GM10248 (cell line): ENCODE measurements at regions not wholly inside any gene's neighbourhood (a gene's known extent, or its start where the extent isn't known, plus 50 kb on each side); places are given as distances from the start of the nearest gene placed in this dataset.

Experiments
- CTCF ChIA-PET: fragments of 300-600 bp; sonication (Branson Sonifier 250); formaldehyde crosslinking; extraction: SDS; loops from one replicate; lab custom pipeline; 2021; ENCODE audit warnings: antibody characterized with exemption; lab: Yijun Ruan, JAX
- POLR2A ChIA-PET: fragments of 350-650 bp; sonication (Branson Sonifier 250); formaldehyde crosslinking; extraction: SDS; loops from one replicate; lab custom pipeline; 2020; ENCODE audit warnings: antibody characterized with exemption; lab: Yijun Ruan, JAX
- DNase-seq: peaks from one replicate; pipeline ENCODE4 v3.0.0; 2012; ENCODE audit errors: extremely low spot score
- CTCF ChIP-seq: IDR thresholded peaks from 2 replicates; pipeline ENCODE4 v1.5.1; 2012; ENCODE audit warnings: mild to moderate bottlenecking, low read depth; ENCODE audit errors: extremely low read depth, missing control alignments, control extremely low read depth

- ChIA-PET CTCF (interaction anchor here (1.1 kb wide), 1 partner anchor 19 kb away, joined by 3 read pairs; no protein-coding TSS in a partner anchor), POLR2A (no interaction called here)
- no peak for TF ChIP-seq CTCF
- DNase-seq: no peak
These were observed 270.9 kb upstream of the FIGN start for GRCh38 chr2:164006704-164007103.

GRCh38 chr2:164000176-164000575 lies 264.4 kb upstream of the FIGN start:
- POLR2A ChIA-PET: no interaction called here
- DNase-seq: no peak
- TF ChIP-seq CTCF: no peak
- CTCF ChIA-PET: interaction anchor here (1.2 kb wide), 1 partner anchor 9 kb away, joined by 3 read pairs; no protein-coding TSS in a partner anchor

- no peak for DNase-seq
- no peak for TF ChIP-seq CTCF
- CTCF ChIA-PET: interaction anchor here (1.6 kb wide), 1 partner anchor 8 kb away, joined by 5 read pairs; no protein-coding TSS in a partner anchor
- POLR2A ChIA-PET: no interaction called here
These were observed 261.7 kb upstream of the FIGN start for GRCh38 chr2:163997466-163997865.

- DNase-seq: no peak
- CTCF ChIA-PET: interaction anchor here (1.9 kb wide), 1 partner anchor 14 kb away, joined by 4 read pairs; no protein-coding TSS in a partner anchor
- TF ChIP-seq CTCF: no peak
- POLR2A ChIA-PET: no interaction called here
These were observed 254.7 kb upstream of the FIGN start for GRCh38 chr2:163990541-163990940.

GRCh38 chr2:163990101-163990500 lies 254.3 kb upstream of the FIGN start:
- TF ChIP-seq CTCF: no peak
- ChIA-PET CTCF (interaction anchor here (1.9 kb wide), 1 partner anchor 14 kb away, joined by 4 read pairs; no protein-coding TSS in a partner anchor), POLR2A (no interaction called here)
- DNase-seq: no peak

GRCh38 chr2:163987175-163987940 lies 251.6 kb upstream of the FIGN start:
- CTCF ChIA-PET: interaction anchor here (1.2 kb wide), 1 partner anchor 14 kb away, joined by 3 read pairs; no protein-coding TSS in a partner anchor

More at GRCh38 chr2:163987175-163987940, 251.6 kb upstream of the FIGN start:
- no peak for DNase-seq
- POLR2A ChIA-PET: no interaction called here
- no peak for TF ChIP-seq CTCF
